ENCODE measurements at regions not wholly inside any gene's neighbourhood (a gene's known extent, or its start where the extent isn't known, plus 50 kb on each side); places are given as distances from the start of the nearest gene placed in this dataset.

DNA sequence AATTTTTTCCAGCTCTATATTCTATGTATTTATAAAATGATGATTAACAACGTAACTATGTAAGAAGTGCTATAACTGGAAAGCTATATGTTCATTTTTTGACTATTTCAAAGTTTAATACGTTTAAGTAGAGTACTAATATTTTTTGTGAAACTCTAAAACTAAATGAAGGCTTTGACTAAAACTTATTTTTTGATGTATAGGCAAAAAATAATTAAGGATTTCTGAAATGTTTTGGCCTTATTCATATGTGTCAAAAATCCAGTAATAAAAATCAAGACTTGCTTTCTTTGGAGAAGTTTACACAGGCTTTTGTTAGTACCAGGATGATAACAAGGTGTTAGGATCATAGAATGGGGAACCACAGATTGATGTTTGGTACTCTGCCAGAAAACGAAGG is 58.2 kb upstream of the ZEB2 start:
- Histone ChIP-seq H3K4me2 (ENCODE audit: insufficient read depth, insufficient read length, low read length) (no peak overlapping the region), H3K23me2 (ENCODE audit: insufficient read length, low read depth, low read length, poor library complexity, severe bottlenecking) (no peaks in the 10 kb centered on the region), H3K27ac (ENCODE audit: insufficient read length, low read depth, low read length) (no peak overlapping the region), H3K79me1 (ENCODE audit: insufficient read depth, low read depth, low read length, poor library complexity, severe bottlenecking) (no peaks in the 10 kb centered on the region), H2AFZ (ENCODE audit: low read length) (no peak overlapping the region), H3K9me3 (ENCODE audit: control insufficient read depth, low read depth, low read length) (no peaks in the 10 kb centered on the region), H3K79me2 (ENCODE audit: insufficient read depth, low read length) (no peaks in the 10 kb centered on the region), H3K18ac (ENCODE audit: insufficient read length, low read depth, low read length) (no peak overlapping the region), H3K4me1 (ENCODE audit: insufficient read depth, low read length) (no peaks in the 10 kb centered on the region; the same call in 1 of the 2 replicates), H2BK5ac (ENCODE audit: insufficient read length, low read length) (no peak overlapping the region), H3K23ac (ENCODE audit: insufficient read length, low read depth, low read length) (no peak overlapping the region), H3T11ph (ENCODE audit: low read length) (no peak overlapping the region), H2AK5ac (ENCODE audit: insufficient read length, low read length) (no peak overlapping the region), H2BK15ac (ENCODE audit: low read depth, low read length) (no peak overlapping the region), H4K8ac (replicated peaks; ENCODE audit: insufficient read length, low read depth, low read length) (no peak overlapping the region), H4K91ac (ENCODE audit: insufficient read length, low read depth, low read length) (no peak overlapping the region), H2BK20ac (ENCODE audit: low read depth, low read length, poor library complexity, severe bottlenecking) (no peak overlapping the region), H4K20me1 (ENCODE audit: control insufficient read depth, insufficient read depth, insufficient read length) (no peaks in the 10 kb centered on the region), H3K9ac (ENCODE audit: extremely low read depth, insufficient read length, low read length) (no peak overlapping the region), H2BK12ac (ENCODE audit: insufficient read length, low read depth, low read length) (no peak overlapping the region), H4K5ac (ENCODE audit: insufficient read length, low read depth, low read length) (no peak overlapping the region), H3K56ac (ENCODE audit: insufficient read length, low read depth, low read length) (no peak overlapping the region), H3K4ac (ENCODE audit: low read depth, low read length) (no peak overlapping the region), H2BK120ac (ENCODE audit: low read depth, low read length, poor library complexity, severe bottlenecking) (no peak overlapping the region), H3K27me3 (ENCODE audit: insufficient read depth, low read length) (no peaks in the 10 kb centered on the region), H3K14ac (ENCODE audit: insufficient read depth, low read length) (no peak overlapping the region)
- Mint-ChIP-seq H3K4me3 (no peak overlapping the region), H3K9me3 (no peaks in the 10 kb centered on the region), H3K4me1 (peaks cover 31 to 32% of the 10 kb centered on the region in 2 experiments), H3K36me3 (ENCODE audit: insufficient read depth in 1 of 3, low read depth in 3 of 3) (no peaks in the 10 kb centered on the region), H3K27me3 (ENCODE audit: low read depth) (no peaks in the 10 kb centered on the region; the same call in 1 of the 2 replicates), H3K27ac (no peak overlapping the region)
- no peak for DNase-seq
- TF ChIP-seq CTCF (conservative IDR thresholded peaks at IDR 0.05), result no peak
- WGBS (ENCODE audit: extremely low coverage, insufficient read length, low lambda C conversion rate), result no CpG with 5 or more reads among the region's 3 CpGs
